ENCODE measurements at regions not wholly inside any gene's neighbourhood (a gene's known extent, or its start where the extent isn't known, plus 50 kb on each side); places are given as distances from the start of the nearest gene placed in this dataset.

- DNase-seq, result no peak
Observed at GRCh38 chr10:3510741-3511140, 274.3 kb downstream of the KLF6 start.

GRCh38 chr10:3509355-3509754, 275.7 kb downstream of the KLF6 start:
- no peak for DNase-seq

- DNase-seq, result no peak
Observed at GRCh38 chr10:3503299-3503698, 281.7 kb downstream of the KLF6 start.

- DNase-seq, result peak; percentile 24
Observed at GRCh38 chr10:3502673-3503072, 282.3 kb downstream of the KLF6 start.

GRCh38 chr10:3500408-3500856, 284.6 kb downstream of the KLF6 start:
- no peak for DNase-seq

- DNase-seq, result no peak
Observed at GRCh38 chr10:3499120-3499519, 285.9 kb downstream of the KLF6 start.

GRCh38 chr10:3497581-3497980, 287.4 kb downstream of the KLF6 start:
- DNase-seq, result no peak

- DNase-seq, result no peak
Observed at GRCh38 chr10:3496138-3496537, 288.9 kb downstream of the KLF6 start.

GRCh38 chr10:3495281-3495680, 289.7 kb downstream of the KLF6 start:
- no peak for DNase-seq

- DNase-seq, result no peak
Observed at GRCh38 chr10:3494838-3495230, 290.2 kb downstream of the KLF6 start.

GRCh38 chr10:3494131-3494837, 290.7 kb downstream of the KLF6 start:
- DNase-seq, result no peak

- no peak for DNase-seq
Observed at GRCh38 chr10:3493621-3494020, 291.4 kb downstream of the KLF6 start.

- DNase-seq, result no peak
Observed at GRCh38 chr10:3491571-3491970, 293.4 kb downstream of the KLF6 start.

GRCh38 chr10:3487228-3487627, 297.8 kb downstream of the KLF6 start:
- no peak for DNase-seq

GRCh38 chr10:3486346-3487065, 298.5 kb downstream of the KLF6 start:
- no peak for DNase-seq

- no peak for DNase-seq
Observed at GRCh38 chr10:3485057-3485686, 299.8 kb downstream of the KLF6 start.

- DNase-seq, result no peak
Observed at GRCh38 chr10:3484306-3485056, 300.5 kb downstream of the KLF6 start.

- peak; percentile 34 for DNase-seq
Observed at GRCh38 chr10:3482200-3482993, 302.6 kb downstream of the KLF6 start.

GRCh38 chr10:3481496-3481895, 303.5 kb downstream of the KLF6 start:
- DNase-seq, result no peak

- no peak for DNase-seq
Observed at GRCh38 chr10:3480990-3481315, 304.1 kb downstream of the KLF6 start.

- no peak for DNase-seq
Observed at GRCh38 chr10:3480281-3480989, 304.6 kb downstream of the KLF6 start.
